Smooth muscle cell of the brain vasculature (primary cell): ENCODE measurements at regions not wholly inside any gene's neighbourhood (a gene's known extent, or its start where the extent isn't known, plus 50 kb on each side); places are given as distances from the start of the nearest gene placed in this dataset.

Source experiments
- DNase-seq: peaks from one replicate; pipeline ENCODE4 v3.0.0-alpha.2; 2012; ENCODE audit warnings: low read depth, low spot score

DNA sequence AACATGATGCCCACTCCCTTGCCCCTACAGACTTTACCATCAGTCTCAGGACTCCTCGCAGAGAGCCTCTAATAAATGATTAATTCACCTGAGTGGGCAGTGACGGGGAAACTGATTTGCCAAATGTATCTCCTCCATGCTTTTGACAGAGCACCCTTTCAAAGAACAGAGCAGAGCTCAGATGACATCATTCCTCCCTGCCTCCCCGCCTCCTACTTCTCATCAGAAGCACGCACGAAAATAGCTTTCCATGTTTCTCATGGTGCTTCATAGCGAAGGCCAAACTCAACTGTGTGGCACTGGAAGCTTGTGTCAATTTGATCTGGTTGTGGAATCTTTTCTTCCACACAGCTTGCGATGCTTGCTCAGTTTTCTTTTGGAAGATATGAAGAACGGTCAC is 442.5 kb downstream of the RPS24 start:
- DNase-seq: no peak

DNA sequence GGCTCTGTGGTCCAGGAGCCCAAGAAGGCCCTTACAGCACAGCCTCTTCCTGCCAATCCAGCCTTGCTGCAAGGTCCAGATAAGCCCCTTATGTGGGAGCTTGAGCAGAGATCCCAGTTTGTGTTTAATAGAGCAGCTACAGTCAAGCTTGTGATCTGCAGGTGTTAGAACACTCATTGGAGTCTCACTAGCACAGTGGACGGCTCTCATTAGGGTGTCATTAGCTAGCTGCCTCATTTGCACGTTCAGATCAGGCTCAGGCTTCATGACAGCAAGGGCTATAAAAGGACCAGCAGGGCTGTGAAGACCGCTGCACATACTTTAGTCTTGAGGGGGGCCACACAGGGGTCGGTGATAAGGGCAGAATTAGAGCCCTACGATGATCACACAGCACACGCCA is 443.2 kb downstream of the RPS24 start:
- no peak for DNase-seq

DNA sequence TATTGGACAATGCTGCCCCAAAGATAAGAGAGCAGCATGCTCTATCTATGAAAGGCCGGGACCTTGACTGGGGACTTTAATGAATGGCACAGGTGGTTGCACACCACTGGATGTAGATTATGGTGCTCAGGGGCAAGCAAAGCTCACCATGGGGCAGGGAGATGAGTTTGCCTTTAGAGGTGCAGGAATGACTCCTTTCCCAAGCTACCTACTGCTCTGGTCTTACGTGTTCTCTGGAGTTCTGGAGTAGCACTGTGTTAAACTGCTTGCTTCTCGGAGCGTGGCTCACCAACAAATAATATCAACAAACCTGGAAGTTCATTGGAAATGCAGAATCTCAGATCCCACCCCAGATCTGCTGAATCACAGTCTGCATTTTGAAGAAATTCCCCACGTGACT is 445.3 kb downstream of the RPS24 start:
- no peak for DNase-seq

DNA sequence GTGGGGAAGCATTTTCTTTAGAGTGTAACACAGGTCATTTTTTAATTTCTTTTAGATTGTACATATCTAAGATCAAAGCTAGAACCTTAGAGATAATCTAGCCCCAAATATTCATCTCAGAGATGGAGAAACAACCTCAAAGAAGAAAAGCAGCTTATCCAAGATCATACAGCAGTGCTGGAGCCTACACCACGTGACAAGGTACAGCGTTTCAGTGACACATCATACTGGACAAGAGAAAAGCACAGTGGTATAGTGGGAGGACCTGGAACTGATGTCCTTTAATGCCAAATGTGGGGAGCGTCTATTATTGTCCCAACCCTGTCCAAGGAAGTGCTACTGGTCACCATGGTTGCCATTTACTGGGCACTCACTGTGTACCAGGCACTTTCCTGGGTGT is 445.8 kb downstream of the RPS24 start:
- no peak for DNase-seq

DNA sequence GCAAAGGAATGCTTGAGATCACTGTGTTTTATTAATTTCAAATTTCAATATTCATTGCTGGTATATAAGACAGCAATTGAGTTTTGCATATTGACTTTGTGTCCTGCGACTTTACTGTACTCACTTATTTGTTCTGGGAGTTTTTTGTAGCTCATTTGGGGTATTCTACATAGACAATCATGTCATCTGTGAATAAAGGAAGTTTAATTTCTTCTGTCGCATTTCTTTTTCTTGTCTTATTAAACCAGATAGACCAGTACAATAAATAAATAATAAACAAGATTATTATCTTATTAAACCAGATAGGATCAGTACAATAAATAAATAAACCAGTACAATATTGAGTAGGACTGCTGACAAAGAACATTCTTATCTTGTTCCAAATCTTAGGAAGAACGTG is 448.2 kb downstream of the RPS24 start:
- no peak for DNase-seq

DNA sequence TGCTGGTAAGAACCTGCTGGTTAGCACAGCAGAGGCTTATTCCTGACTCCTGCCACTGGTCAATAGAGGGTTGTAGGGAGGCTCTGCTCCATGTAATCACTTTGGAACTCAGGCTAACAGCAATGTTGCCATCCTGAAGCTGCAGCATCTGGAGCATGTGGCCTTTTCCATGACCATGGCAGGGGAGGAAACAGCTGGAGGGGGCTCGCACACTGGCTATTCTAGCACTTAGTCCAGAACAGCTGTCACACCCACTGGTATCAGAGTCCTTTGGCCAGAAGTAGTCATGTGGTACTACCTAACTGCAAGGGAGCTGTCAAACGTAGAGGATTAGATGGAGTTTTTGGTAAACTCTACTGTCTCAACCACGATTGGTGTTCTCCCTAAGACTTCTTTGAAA is 450.0 kb downstream of the RPS24 start:
- DNase-seq: no peak

DNA sequence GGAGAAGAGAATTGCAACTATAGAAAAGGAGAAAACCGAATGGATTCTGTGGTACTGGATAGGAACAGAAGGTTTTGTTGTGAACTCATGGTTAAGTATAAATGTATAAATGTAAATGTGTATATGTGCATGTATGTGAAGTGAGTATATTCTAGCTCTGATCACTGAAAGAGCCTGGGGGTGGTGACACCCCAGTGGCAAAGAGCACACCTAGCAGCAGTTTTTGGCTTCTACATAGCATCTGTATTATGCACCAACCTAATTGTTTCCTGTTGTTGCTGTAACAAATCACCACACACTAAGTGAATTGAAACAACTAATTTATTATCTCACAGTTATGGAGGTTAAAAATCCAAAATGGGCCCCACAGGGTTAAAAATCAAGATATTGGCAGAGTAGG is 455.4 kb downstream of the RPS24 start:
- DNase-seq: no peak

DNA sequence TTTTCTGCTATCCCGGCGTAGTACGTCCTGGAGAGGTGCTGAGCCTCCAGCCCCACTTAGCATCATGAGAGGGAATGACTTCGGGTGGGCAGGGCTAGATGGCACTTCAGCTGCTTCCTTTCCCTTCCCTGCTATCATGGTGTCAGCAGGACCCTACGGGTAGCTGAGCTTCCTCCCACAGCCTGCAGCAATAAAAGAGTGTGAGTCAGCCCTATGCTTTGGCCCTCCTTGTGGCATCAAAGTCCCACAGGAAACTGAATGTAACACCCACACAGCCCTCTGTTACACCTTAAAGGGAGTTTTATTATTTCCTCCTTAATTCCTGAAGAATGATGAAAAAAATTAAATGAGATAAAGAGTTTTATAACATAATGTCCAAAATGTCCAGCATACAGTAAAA is 458.1 kb downstream of the RPS24 start:
- no peak for DNase-seq

DNA sequence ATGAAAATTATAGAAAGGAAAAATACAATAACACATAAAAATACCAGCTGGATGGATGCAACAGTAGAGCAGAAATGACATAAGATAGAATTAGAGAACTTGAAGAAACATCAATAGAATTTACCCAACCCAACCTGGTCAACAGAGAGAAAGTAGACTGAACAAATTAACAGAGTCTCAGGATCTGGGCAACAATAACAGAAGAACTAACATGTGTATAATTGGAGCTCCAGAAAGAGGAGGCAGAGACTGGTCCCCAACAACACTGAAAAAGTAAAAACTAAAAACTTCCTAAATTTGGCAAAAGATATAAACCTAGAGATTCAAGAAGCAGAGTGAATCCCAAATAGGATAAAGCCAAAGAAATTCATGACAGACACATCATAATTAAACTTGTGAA is 458.8 kb downstream of the RPS24 start:
- no peak for DNase-seq

DNA sequence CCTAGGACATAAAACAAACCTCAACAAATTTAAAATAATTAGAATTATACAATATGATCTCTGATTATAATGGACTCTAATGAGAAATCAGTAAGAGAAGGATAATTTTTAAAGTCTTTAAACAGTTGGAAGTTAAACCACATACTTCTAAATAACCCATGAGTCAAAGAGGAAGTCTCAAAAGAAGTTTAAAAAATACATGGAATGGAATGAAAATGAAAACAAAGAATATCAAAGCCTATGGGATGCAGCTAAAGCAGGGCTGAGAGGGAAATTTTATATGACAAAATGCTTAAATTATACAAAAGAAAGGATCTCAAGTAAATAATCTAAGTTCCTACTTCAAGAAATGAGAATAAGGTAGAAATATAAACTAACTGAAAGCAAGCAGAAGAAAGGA is 460.5 kb downstream of the RPS24 start:
- no peak for DNase-seq

DNA sequence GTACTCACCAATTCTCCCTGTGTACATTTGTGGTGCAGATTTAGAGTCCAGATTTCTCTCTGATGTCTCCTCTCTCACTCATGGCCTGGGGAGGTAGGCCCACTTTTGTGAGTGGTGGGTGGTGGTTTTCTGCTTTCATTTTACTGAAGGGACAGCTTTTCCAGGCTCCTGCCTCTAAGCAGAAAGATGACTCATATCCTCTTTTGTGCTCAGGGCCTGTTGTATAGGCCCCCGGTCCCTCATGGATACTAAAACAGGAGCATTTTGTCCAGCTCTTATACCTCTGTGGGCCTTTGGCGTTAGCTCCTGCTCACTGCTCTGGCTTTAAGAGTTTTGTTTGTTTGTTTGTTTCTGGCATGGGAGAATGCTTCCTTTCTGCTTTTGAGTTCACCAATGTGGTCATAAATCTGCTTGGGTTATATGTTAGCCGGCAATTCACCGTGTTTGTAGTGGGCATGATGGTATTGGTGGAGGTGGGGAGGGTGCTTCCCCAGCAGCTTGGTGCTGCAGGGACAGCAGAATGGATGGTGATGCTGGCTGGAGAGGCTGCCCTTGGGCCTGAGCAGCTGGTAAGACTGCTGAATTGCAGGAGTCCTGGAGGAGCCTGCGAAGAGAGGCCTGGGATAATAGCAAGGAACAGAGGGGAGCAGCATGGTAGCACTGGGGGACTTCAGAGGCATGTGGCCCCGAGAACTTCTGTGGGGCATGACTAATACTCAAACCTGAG is 468.7 kb downstream of the RPS24 start:
- DNase-seq: no peak

DNA sequence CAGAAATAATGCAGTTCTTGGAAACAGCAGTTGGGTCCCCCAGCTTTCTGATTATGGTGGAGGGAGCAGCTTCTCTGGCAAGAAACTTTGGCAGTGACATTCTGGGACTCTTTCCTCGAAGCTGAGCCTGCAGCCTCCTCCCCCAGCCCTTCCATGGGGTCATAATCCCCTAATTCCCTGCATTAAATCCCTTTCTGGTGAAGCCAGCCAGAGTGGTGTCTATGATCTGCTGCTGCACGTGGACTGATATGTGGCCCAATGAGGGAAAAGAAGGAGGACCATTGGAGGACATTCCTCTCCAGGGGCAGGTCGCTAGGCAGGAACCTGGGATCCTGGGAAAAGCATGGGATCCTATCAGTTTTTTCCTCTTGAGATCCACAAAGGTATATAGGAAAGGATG is 470.5 kb downstream of the RPS24 start:
- DNase-seq: no peak

DNA sequence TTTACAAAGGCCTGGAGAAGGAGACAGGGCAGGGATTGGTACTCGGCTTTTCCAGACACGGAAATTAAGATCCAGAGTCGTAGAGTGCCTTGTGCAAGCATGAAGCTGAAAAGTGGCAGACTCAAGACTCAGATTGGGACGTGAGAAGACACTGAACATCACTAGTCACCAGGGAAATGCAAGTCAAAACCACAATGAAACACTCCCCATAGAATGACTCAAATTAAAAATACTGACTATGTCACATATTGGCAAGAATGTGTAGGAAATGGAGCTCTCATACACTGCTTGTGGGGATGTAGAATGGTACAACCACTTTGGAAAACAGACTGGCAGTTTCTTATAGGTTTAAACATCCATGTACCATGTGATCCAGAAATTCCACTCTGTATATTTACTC is 472.0 kb downstream of the RPS24 start:
- DNase-seq: no peak

DNA sequence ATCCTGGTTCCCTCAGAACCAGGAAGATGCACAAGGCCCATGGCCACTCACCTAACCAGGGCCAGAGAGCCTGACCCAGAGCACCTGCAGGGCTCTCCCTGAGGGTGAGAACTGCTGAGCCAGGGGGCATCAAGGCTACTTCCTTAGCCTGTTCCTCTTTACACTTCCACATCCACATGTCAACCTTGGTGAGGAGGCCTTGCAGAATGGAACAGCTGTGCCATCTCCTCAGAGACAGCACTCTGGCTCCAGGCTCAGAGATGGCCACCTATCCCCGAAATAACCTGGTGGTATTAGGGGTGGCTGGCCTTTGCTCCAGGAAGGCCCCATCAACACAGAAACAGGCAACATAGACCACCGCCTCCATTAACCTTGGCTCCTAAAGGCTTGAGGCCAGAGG is 473.0 kb downstream of the RPS24 start:
- no peak for DNase-seq

DNA sequence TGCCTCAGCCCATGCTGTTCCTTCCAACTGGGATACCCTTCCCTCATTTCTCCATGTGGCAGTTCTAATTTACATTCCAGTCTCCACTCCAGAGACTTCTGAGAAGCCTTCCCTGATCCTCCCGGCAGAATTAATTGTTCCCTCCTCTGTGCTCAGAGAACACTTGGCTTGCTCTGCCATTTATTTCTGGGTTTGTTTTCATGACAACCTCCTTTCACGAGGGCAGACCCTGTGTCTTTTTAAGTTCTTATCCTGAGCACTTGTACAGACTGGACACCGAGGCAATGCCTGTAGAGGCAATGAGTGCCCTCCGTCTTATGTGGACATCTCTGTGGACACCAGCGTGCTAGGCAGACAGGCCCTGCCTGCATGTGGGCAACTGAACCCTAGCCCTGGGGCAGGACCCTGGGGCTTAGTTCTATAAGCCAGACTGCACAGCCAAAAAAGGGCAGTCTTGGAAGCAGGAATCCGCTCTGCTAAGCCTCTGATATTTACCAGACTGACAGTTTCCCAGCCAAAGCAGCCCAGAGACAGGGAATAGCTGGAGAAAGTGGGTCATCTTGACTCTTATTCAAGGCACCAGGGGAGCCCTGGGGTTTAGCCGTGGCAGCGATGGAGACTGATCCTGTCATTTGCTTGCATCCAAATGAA is 474.0 kb downstream of the RPS24 start:
- no peak for DNase-seq

DNA sequence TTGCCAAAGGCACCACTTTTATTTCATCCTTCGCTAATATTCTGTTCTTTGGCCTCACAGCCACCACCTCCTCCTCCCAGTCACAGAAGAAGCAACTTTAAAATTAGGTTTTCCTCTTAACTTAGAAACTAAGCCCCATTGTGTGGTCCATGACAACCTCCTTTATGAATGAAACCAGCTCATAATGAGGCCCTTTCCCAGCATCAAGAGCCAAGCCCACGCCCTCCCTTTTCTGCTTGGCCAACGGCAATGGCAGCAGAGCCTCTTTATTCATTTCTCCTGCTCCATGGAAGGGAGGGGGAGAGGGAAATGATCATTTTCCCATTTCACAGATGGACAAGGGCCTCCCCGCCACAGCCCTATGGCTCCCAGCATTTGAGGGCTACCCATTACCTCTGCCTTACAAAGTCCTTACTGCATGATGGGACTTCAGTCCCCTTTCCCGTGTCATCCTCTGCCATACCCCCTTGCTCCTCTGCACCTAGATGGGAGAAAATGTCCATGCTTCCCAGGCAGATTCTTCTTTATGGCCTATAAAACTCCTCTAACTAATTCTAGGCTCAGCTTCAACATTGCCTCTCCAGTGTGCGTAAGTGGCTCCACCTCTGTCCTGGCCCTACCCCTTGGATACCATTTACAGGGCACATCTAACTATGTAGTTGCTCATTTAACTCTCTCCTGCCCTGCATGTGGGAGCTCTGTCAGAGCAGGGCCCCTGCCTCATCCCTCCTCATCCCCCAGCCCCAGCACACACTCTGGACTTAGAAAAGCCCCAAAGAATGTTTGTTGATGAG is 475.5 kb downstream of the RPS24 start:
- no peak for DNase-seq

DNA sequence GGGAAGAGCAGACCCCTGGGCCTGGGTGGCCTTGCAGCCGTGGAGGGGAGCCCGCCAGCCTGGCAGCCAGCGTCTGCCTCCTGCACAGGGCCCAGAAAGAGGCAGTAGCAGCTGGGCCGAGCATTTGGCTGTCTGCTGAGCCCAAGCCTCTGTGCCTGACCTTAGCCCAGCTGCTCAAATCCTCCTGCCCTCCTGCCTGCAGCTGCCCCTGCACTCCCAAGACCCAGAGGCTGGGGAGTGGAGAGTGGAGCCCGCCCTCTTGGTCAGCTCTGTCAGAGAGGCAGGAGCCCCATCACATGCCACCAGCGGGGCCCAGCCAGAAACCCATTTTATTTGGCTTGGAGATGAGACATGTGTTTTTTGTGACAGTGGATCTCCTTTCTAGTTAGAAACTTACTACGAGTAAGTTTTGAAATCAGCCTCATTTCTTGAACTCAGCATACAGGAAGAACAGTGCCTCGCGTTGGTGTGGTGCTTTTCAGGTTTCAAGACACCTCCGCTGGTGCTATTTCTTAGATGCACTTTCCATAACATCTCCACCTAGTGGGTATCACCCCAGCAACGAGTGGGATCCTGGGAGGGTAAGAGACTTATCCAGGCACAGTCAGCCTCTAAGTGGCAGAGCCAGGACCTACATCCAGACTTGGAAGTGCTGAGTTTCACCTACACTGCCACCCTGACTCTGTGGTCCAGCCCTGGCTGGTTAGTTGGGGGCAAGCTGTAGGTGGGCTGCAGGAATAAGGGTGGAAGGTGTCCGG is 477.1 kb downstream of the RPS24 start:
- no peak for DNase-seq

DNA sequence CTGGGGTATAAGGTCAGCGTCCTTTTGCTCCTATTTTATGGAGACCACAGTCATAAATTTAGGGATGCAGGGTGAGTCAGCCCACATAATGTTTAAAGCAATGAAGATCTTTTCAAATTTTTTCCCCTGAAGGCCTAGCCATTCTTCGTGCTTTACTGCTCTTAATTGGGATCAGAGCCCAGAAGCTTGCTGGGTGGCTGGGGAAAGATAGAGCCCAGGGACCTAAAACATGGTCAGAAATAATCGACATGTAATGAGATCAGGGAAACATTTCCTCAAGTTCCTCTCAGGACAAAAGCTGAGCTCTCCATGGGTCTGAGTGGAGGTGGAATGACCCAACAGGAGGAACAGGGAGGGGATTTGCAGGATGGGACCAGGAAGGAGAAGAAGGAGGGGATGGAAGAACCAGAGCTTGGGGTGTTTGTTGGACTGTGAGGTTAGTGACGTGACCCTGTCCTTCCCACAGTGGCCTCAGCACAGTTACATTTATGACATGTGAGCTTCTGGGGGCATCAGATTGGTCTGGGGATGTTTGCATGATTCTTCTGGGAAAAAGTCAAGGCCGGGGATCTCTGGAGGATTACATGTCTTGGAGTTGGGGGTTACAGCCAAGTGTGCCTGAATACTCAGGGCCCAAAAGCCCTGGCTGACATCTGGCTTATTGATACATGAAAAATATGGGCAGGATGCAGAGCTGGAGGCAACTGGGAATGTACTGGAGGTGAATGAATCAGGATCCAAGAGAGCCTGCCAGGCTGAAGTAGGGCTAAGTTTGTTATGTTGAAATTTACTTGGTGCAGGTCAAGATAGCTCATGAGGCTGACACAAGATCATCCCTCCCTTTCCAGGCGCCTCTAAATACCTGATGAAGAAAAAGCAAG is 477.9 kb downstream of the RPS24 start:
- DNase-seq: no peak

DNA sequence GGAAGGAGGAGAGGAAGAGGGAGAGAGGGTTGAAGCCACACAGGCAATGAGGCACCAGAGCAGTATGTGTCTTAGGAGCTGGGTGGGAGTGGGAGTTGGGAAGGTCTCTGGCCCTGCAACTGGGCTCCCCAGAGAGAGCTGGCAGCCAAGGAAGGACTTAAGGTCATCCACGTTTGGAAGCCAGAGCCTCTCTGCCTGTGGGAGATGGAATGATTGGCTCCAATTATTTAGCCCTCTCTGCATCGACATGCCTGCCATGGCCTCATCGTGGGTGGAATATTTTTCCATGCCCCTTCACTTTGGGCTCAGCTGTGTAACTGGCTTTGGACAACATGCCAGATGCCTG is 478.5 kb downstream of the RPS24 start:
- DNase-seq: no peak

DNA sequence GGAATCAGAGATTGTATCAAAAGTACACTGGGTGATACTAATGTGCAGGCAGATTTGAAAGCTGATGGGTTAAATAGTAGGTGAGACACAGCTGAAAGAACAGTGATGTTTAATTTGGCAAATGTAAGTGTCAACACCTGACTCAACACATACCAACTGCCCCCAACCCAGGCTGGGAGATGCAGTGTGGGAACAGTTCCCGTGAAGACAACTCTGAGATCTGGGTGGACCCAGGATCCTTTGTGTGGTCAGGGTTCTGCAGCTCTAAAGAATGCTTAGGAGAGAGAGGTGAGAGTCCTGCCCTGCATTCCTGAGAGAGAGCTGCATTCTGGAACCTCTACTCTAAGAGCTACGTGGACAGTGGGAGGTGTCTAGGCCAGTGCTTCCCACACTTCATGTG is 479.7 kb downstream of the RPS24 start:
- DNase-seq: no peak

DNA sequence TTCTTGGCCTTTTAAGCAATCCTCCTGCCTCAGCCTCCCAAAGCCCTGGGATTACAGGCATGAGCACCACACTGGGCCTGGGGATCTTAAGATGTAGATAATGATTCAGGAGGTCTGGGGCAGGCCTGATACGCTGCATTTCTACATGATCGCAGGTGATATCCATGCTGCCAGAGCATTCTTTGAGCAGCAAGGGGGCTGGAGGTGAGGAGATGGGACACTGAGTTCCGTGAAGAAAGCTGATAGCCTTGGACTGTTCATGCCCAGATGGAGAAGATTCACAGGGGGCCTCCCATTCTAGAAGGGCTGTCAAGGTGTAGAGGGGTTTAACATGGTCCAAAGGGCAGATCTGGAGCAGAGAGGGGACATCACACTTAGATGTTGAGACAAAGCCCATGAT is 480.3 kb downstream of the RPS24 start:
- no peak for DNase-seq
